PFSK-1 (cell line): ENCODE measurements at regions not wholly inside any gene's neighbourhood (a gene's known extent, or its start where the extent isn't known, plus 50 kb on each side); places are given as distances from the start of the nearest gene placed in this dataset.

Source experiments
- FOXP2 ChIP-seq: optimal IDR thresholded peaks from 2 replicates; pipeline ENCODE3; 2011; ENCODE audit warnings: borderline replicate concordance, control low read depth, inconsistent platforms; ENCODE audit not compliant: insufficient read depth; ENCODE audit errors: extremely low read length, extremely low read depth
- POLR2AphosphoS5 ChIP-seq: IDR thresholded peaks from 2 replicates; pipeline ENCODE4 v1.6.1; 2012; ENCODE audit warnings: low read depth, mild to moderate bottlenecking, control low read depth, low read length, moderate library complexity
- REST ChIP-seq, 2 experiments: IDR thresholded peaks; 2 replicates each; pipeline versions ENCODE4 v1.6.1 to v1.8.0; 2011 to 2012; ENCODE audit warnings: low read depth in 2 of 2, low read length in 2 of 2, control low read depth in 1 of 2, inconsistent platforms in 1 of 2, mild to moderate bottlenecking in 1 of 2, moderate library complexity in 1 of 2; ENCODE audit not compliant: insufficient read depth in 1 of 2
- SIN3A ChIP-seq: IDR thresholded peaks from 2 replicates; pipeline ENCODE4 v1.6.1; 2012; ENCODE audit warnings: mild to moderate bottlenecking, low read length, moderate library complexity, borderline replicate concordance; ENCODE audit not compliant: insufficient read depth
- TAF1 ChIP-seq: IDR thresholded peaks from 2 replicates; pipeline ENCODE4 v1.6.1; 2012; ENCODE audit warnings: low read length, control low read depth, borderline replicate concordance; ENCODE audit not compliant: insufficient read depth

GRCh38 chr6:156437121-156437879, 339.9 kb upstream of the ARID1B start:
- no peak for TF ChIP-seq FOXP2
- TF ChIP-seq REST (IDR thresholded peaks at IDR 0.05; ENCODE audit: insufficient read depth in 1 of 2, low read depth in 2 of 2, low read length in 2 of 2): no peak
- no peak for TF ChIP-seq POLR2AphosphoS5
- no peak for TF ChIP-seq SIN3A
- TF ChIP-seq TAF1: no peak

GRCh38 chr6:156434795-156435190, 342.4 kb upstream of the ARID1B start:
- TF ChIP-seq POLR2AphosphoS5 (no peak), SIN3A (no peak), TAF1 (no peak), FOXP2 (no peak), REST (IDR thresholded peaks at IDR 0.05; ENCODE audit: insufficient read depth in 1 of 2, low read depth in 2 of 2, low read length in 2 of 2) (no peak)

- TF ChIP-seq TAF1: no peak
- no peak for TF ChIP-seq REST (IDR thresholded peaks at IDR 0.05; ENCODE audit: insufficient read depth in 1 of 2, low read depth in 2 of 2, low read length in 2 of 2)
- TF ChIP-seq FOXP2: no peak
- TF ChIP-seq SIN3A: no peak
- no peak for TF ChIP-seq POLR2AphosphoS5
Measured at GRCh38 chr6:156434049-156434794, 343.0 kb upstream of the ARID1B start.

GRCh38 chr6:156432543-156432942, 344.6 kb upstream of the ARID1B start:
- no peak for TF ChIP-seq SIN3A
- no peak for TF ChIP-seq FOXP2
- no peak for TF ChIP-seq TAF1
- no peak for TF ChIP-seq REST (IDR thresholded peaks at IDR 0.05; ENCODE audit: insufficient read depth in 1 of 2, low read depth in 2 of 2, low read length in 2 of 2)
- no peak for TF ChIP-seq POLR2AphosphoS5

GRCh38 chr6:156430386-156430785, 346.8 kb upstream of the ARID1B start:
- TF ChIP-seq FOXP2 (no peak), SIN3A (no peak), REST (IDR thresholded peaks at IDR 0.05; ENCODE audit: insufficient read depth in 1 of 2, low read depth in 2 of 2, low read length in 2 of 2) (no peak), TAF1 (no peak), POLR2AphosphoS5 (no peak)
